IMR-90 (cell line): ENCODE measurements at regions not wholly inside any gene's neighbourhood (a gene's known extent, or its start where the extent isn't known, plus 50 kb on each side); places are given as distances from the start of the nearest gene placed in this dataset.
A peak's percentile ranks its signal among the peaks of the same experiment; 100 is the strongest.

Experiments used
- ATAC-seq: fragments of 200-7000 bp; cut with Tn5 transposase; 2 replicates; pipeline ENCODE4 v1.9.1; 2020; ENCODE audit warnings: low read depth, mild to moderate bottlenecking, moderate library complexity
- BruUV-seq: library from RNA; stranded (reverse); fragments of 400-500 nt; replicated peaks from 2 replicates; lab custom pipeline; 2021; lab: Mats Ljungman, UMichigan
- CTCF ChIA-PET: fragments of 300-600 bp; formaldehyde crosslinking; extraction: SDS; loops from one replicate; lab custom pipeline; 2021; ENCODE audit warnings: antibody characterized with exemption; lab: Yijun Ruan, JAX
- POLR2A ChIA-PET: fragments of 300-600 bp; sonication (Branson Sonifier 250); formaldehyde crosslinking; loops from one replicate; lab custom pipeline; 2022; ENCODE audit warnings: antibody characterized with exemption; ENCODE audit not compliant: unreplicated experiment; lab: Charles Lee
- DNase-seq: peaks from one replicate; pipeline ENCODE4 v3.0.0; 2013
- H2AFZ ChIP-seq: replicated peaks from 2 replicates; pipeline ENCODE3; 2013; ENCODE audit warnings: low read length, mild to moderate bottlenecking; ENCODE audit not compliant: poor library complexity
- H2AK5ac ChIP-seq: 2 replicates; pipeline ENCODE4 v1.6.1; 2013; ENCODE audit warnings: low read depth, low read length, inconsistent platforms
- H2AK9ac ChIP-seq: replicated peaks from 2 replicates; pipeline ENCODE3; 2013; ENCODE audit warnings: mild to moderate bottlenecking, low read depth, low read length, moderate library complexity; ENCODE audit not compliant: poor library complexity
- H2BK120ac ChIP-seq: 2 replicates; pipeline ENCODE4 v1.6.1; 2013; ENCODE audit warnings: low read depth, low read length, inconsistent platforms
- H2BK15ac ChIP-seq: 3 replicates; pipeline ENCODE4 v1.6.1; 2013; ENCODE audit warnings: low read depth, low read length, inconsistent platforms
- H2BK20ac ChIP-seq: 2 replicates; pipeline ENCODE4 v1.6.1; 2013; ENCODE audit warnings: low read depth, mild to moderate bottlenecking, inconsistent platforms, low read length, moderate library complexity
- H2BK5ac ChIP-seq: 2 replicates; pipeline ENCODE4 v1.6.1; 2013; ENCODE audit warnings: mild to moderate bottlenecking, low read depth, low read length, inconsistent platforms; ENCODE audit not compliant: poor library complexity, severe bottlenecking
- H3K14ac ChIP-seq: replicated peaks from 2 replicates; pipeline ENCODE4 v1.6.1; 2013; ENCODE audit warnings: low read depth, low read length, inconsistent platforms
- H3K18ac ChIP-seq: 2 replicates; pipeline ENCODE4 v1.6.1; 2013; ENCODE audit warnings: low read depth, low read length, control low read depth
- H3K23ac ChIP-seq: 2 replicates; pipeline ENCODE4 v1.6.1; 2013; ENCODE audit warnings: low read depth, low read length, inconsistent platforms
- H3K27ac ChIP-seq: 2 replicates; pipeline ENCODE4 v1.5.1; 2013; ENCODE audit warnings: mild to moderate bottlenecking, control low read depth, low read length; ENCODE audit not compliant: insufficient read depth
- H3K27me3 ChIP-seq: 2 replicates; pipeline ENCODE4 v1.6.1; 2013; ENCODE audit warnings: low read length; ENCODE audit not compliant: control insufficient read depth, insufficient read depth
- H3K36me3 ChIP-seq: 2 replicates; pipeline ENCODE4 v1.6.1; 2013; ENCODE audit warnings: low read length, mixed read lengths; ENCODE audit not compliant: control insufficient read depth, insufficient read depth
- H3K4ac ChIP-seq: 2 replicates; pipeline ENCODE4 v1.6.1; 2013; ENCODE audit warnings: low read depth, low read length, inconsistent platforms
- H3K4me1 ChIP-seq: 2 replicates; pipeline ENCODE4 v1.6.1; 2013; ENCODE audit warnings: low read length, mixed read lengths; ENCODE audit not compliant: control insufficient read depth, insufficient read depth
- H3K4me2 ChIP-seq: 2 replicates; pipeline ENCODE4 v1.6.1; 2013; ENCODE audit warnings: low read depth, mild to moderate bottlenecking, control low read depth, low read length, moderate library complexity
- H3K4me3 ChIP-seq: 2 replicates; pipeline ENCODE4 v1.5.1; 2013; ENCODE audit warnings: low read depth, mild to moderate bottlenecking, control low read depth, low read length, moderate library complexity; ENCODE audit not compliant: insufficient read depth
- H3K56ac ChIP-seq: 2 replicates; pipeline ENCODE4 v1.6.1; 2013; ENCODE audit warnings: low read length, inconsistent platforms; ENCODE audit not compliant: insufficient read depth; ENCODE audit errors: extremely low read depth
- H3K79me1 ChIP-seq, 2 experiments: 2 replicates each; pipeline ENCODE4 v1.6.1; 2013; ENCODE audit warnings: low read length in 2 of 2, inconsistent platforms in 1 of 2, low read depth in 1 of 2
- H3K9ac ChIP-seq: 2 replicates; pipeline ENCODE4 v1.6.1; 2013; ENCODE audit warnings: low read depth, low read length, control low read depth
- H3K9me1 ChIP-seq: 2 replicates; pipeline ENCODE4 v1.6.1; 2013; ENCODE audit warnings: low read length, inconsistent platforms; ENCODE audit not compliant: insufficient read depth
- H3K9me3 ChIP-seq: 2 replicates; pipeline ENCODE4 v1.6.1; 2013; ENCODE audit warnings: low read length; ENCODE audit not compliant: control insufficient read depth, insufficient read depth
- H4K20me1 ChIP-seq: 2 replicates; pipeline ENCODE4 v1.6.1; 2013; ENCODE audit warnings: low read length, inconsistent platforms; ENCODE audit not compliant: insufficient read depth
- H4K5ac ChIP-seq: 2 replicates; pipeline ENCODE4 v1.6.1; 2013; ENCODE audit warnings: mild to moderate bottlenecking, low read depth, low read length, control low read depth
- H4K8ac ChIP-seq, 2 experiments: 2 replicates each; pipeline ENCODE4 v1.6.1; 2013; ENCODE audit warnings: low read depth in 2 of 2, low read length in 2 of 2, control low read depth in 1 of 2, inconsistent platforms in 1 of 2
- H4K91ac ChIP-seq: 2 replicates; pipeline ENCODE4 v1.6.1; 2013; ENCODE audit warnings: low read depth, low read length, inconsistent platforms; ENCODE audit not compliant: insufficient read depth
- BHLHE40 ChIP-seq: fragments of 150-350 bp; IDR thresholded peaks from 2 replicates; pipeline ENCODE4 v1.6.1; 2016; ENCODE audit warnings: mild to moderate bottlenecking, low read depth, low read length
- CHD1 ChIP-seq: IDR thresholded peaks from 2 replicates; pipeline ENCODE4 v1.6.1; 2012; ENCODE audit warnings: low read depth, low read length, improper control_type of control experiment
- CTCF ChIP-seq: conservative IDR thresholded peaks from 2 replicates; pipeline ENCODE4 v1.5.1; 2012; ENCODE audit warnings: mild to moderate bottlenecking, low read depth, low read length, improper control_type of control experiment
- MAZ ChIP-seq: IDR thresholded peaks from 2 replicates; pipeline ENCODE4 v1.6.1; 2012; ENCODE audit warnings: low read depth, mild to moderate bottlenecking, low read length, improper control_type of control experiment, moderate library complexity, borderline replicate concordance
- RAD21 ChIP-seq: IDR thresholded peaks from 2 replicates; pipeline ENCODE4 v1.6.1; 2012; ENCODE audit warnings: low read length, improper control_type of control experiment
- SMC3 ChIP-seq: fragments of 150-350 bp; IDR thresholded peaks from 2 replicates; pipeline ENCODE4 v1.6.1; 2016; ENCODE audit warnings: low read depth, mild to moderate bottlenecking, antibody characterized with exemption, low read length, moderate library complexity
- WGBS, 2 experiments: methylation state at CpG; one replicate each; pipeline versions ENCODE4 v1.1.5 to v1.1.7; 2013; ENCODE audit warnings: missing lambda C conversion rate in 2 of 2; ENCODE audit not compliant: insufficient read length in 1 of 2; ENCODE audit errors: extremely low coverage in 2 of 2; 5-methylcytosine and 5-hydroxymethylcytosine counted together
- dilution Hi-C: fragments of 300-500 bp; cut with HindIII; formaldehyde crosslinking; loops from one replicate; pipeline ENCODE4 v1.14.3; 2018; ENCODE audit warnings: low sequenced_read_pairs; ENCODE audit not compliant: unreplicated experiment
- in situ Hi-C: fragments of 300-500 bp; cut with MboI; formaldehyde crosslinking; loops from 3 replicates; pipeline ENCODE4 v1.14.3; 2019; ENCODE audit warnings: low sequenced_read_pairs, inconsistent platforms, mixed read lengths
- intact Hi-C: fragments of 100-400 bp; cut with micrococcal nuclease; formaldehyde crosslinking; loops from 2 replicates; pipeline ENCODE4 v1.10.0; 2022

- Histone ChIP-seq H4K8ac (no peak overlapping the region), H3K27me3 (no peaks in the 10 kb centered on the region), H3K4ac (no peak overlapping the region), H3K9ac (no peak overlapping the region), H4K91ac (no peak overlapping the region), H2AFZ (no peak overlapping the region), H2BK5ac (no peak overlapping the region), H3K4me1 (no peaks in the 10 kb centered on the region), H4K5ac (no peak overlapping the region), H2BK120ac (no peak overlapping the region), H3K56ac (no peak overlapping the region), H3K9me1 (no peaks in the 10 kb centered on the region), H3K36me3 (no peaks in the 10 kb centered on the region), H3K14ac (no peak overlapping the region), H3K23ac (no peak overlapping the region), H4K20me1 (no peaks in the 10 kb centered on the region), H3K18ac (no peak overlapping the region), H3K79me1 (no peaks in the 10 kb centered on the region), H3K9me3 (no peaks in the 10 kb centered on the region), H3K27ac (no peak overlapping the region), H2BK20ac (no peak overlapping the region), H2AK9ac (no peak overlapping the region), H3K4me3 (no peak overlapping the region), H2AK5ac (no peak overlapping the region), H2BK15ac (no peak overlapping the region), H3K4me2 (no peak overlapping the region)
- WGBS, 2 experiments, result 0% methylated on average over 2 of the region's 7 CpGs; no CpG with 5 or more reads in 1 of the 2 experiments
- BruUV-seq, result no TSS peak
- ATAC-seq (peak; percentile 92), DNase-seq (peak; percentile 47)
- ChIA-PET CTCF (interaction anchor here (1.0 kb wide), 1 partner anchor 9 kb away, joined by 3 read pairs; no protein-coding TSS in a partner anchor), POLR2A (no interaction called here)
- intact Hi-C loops, result loop anchor here (1.0 kb wide), 2 partner anchors 1055 to 1248 kb away; no protein-coding TSS in a partner anchor
- dilution Hi-C loops, result no loop called here
- in situ Hi-C loops, result no loop called here
- TF ChIP-seq CHD1 (no peak), RAD21 (peak; percentile 78), CTCF (peak; percentile 86), BHLHE40 (no peak), SMC3 (peak; percentile 50), MAZ (no peak)
Observed at GRCh38 chr5:101678481-101679193, 617.4 kb downstream of the SLCO4C1 start.
